ENCODE measurements at regions not wholly inside any gene's neighbourhood (a gene's known extent, or its start where the extent isn't known, plus 50 kb on each side); places are given as distances from the start of the nearest gene placed in this dataset.

GRCh38 chrX:117458243-117458968 lies 658.2 kb downstream of the KLHL13 start:
- TF ChIP-seq CTCF (IDR thresholded peaks at IDR 0.05; ENCODE audit: insufficient read depth, low read length) (no peak), POLR2AphosphoS5 (IDR thresholded peaks at IDR 0.05; ENCODE audit: low read depth) (no peak), SPI1 (IDR thresholded peaks at IDR 0.05; ENCODE audit: borderline replicate concordance, low read depth) (no peak)
- TF ChIP-seq, protein P1, sequence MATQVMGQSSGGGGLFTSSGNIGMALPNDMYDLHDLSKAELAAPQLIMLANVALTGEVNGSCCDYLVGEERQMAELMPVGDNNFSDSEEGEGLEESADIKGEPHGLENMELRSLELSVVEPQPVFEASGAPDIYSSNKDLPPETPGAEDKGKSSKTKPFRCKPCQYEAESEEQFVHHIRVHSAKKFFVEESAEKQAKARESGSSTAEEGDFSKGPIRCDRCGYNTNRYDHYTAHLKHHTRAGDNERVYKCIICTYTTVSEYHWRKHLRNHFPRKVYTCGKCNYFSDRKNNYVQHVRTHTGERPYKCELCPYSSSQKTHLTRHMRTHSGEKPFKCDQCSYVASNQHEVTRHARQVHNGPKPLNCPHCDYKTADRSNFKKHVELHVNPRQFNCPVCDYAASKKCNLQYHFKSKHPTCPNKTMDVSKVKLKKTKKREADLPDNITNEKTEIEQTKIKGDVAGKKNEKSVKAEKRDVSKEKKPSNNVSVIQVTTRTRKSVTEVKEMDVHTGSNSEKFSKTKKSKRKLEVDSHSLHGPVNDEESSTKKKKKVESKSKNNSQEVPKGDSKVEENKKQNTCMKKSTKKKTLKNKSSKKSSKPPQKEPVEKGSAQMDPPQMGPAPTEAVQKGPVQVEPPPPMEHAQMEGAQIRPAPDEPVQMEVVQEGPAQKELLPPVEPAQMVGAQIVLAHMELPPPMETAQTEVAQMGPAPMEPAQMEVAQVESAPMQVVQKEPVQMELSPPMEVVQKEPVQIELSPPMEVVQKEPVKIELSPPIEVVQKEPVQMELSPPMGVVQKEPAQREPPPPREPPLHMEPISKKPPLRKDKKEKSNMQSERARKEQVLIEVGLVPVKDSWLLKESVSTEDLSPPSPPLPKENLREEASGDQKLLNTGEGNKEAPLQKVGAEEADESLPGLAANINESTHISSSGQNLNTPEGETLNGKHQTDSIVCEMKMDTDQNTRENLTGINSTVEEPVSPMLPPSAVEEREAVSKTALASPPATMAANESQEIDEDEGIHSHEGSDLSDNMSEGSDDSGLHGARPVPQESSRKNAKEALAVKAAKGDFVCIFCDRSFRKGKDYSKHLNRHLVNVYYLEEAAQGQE (IDR thresholded peaks at IDR 0.05; ENCODE audit: insufficient replicate concordance, low read depth), result no peak

All from HL-60 (cell line).